OCI-LY1 (cell line): ENCODE measurements at regions not wholly inside any gene's neighbourhood (a gene's known extent, or its start where the extent isn't known, plus 50 kb on each side); places are given as distances from the start of the nearest gene placed in this dataset.

Experiments
- H2AFZ ChIP-seq: fragments of 200-600 bp; sonication (generic), shearing (Covaris generic); 2 replicates; pipeline ENCODE4 v1.6.0; 2014; ENCODE audit warnings: antibody characterized with exemption, mild to moderate bottlenecking, low read length
- H3F3A ChIP-seq: fragments of 200-600 bp; sonication (generic), shearing (Covaris generic); 2 replicates; pipeline ENCODE4 v1.6.0; 2014; ENCODE audit warnings: mild to moderate bottlenecking, antibody characterized with exemption, low read length, moderate library complexity; ENCODE audit not compliant: insufficient read depth
- H3K27ac ChIP-seq: fragments of 200-600 bp; sonication (generic); 2 replicates; pipeline ENCODE4 v1.5.1; 2014; ENCODE audit warnings: low read length, mixed run types, mild to moderate bottlenecking, low read depth; ENCODE audit not compliant: poor library complexity, severe bottlenecking
- H3K27me3 ChIP-seq: fragments of 200-600 bp; sonication (generic); 2 replicates; pipeline ENCODE4 v1.6.0; 2014; ENCODE audit warnings: antibody characterized with exemption, mild to moderate bottlenecking, low read length, moderate library complexity; ENCODE audit not compliant: insufficient read depth
- H3K36me3 ChIP-seq: fragments of 200-600 bp; sonication (generic); 2 replicates; pipeline ENCODE4 v1.6.1; 2014; ENCODE audit warnings: mild to moderate bottlenecking, antibody characterized with exemption, low read length, moderate library complexity, mixed read lengths; ENCODE audit not compliant: insufficient read depth
- H3K4me1 ChIP-seq: fragments of 200-600 bp; sonication (generic); 2 replicates; pipeline ENCODE4 v1.5.1; 2014; ENCODE audit warnings: mild to moderate bottlenecking, low read length, moderate library complexity; ENCODE audit not compliant: insufficient read depth, severe bottlenecking
- H3K4me2 ChIP-seq: fragments of 200-600 bp; sonication (generic), shearing (Covaris generic); 2 replicates; pipeline ENCODE4 v1.6.1; 2014; ENCODE audit warnings: low read length
- H3K4me3 ChIP-seq: fragments of 200-600 bp; sonication (generic); 2 replicates; pipeline ENCODE4 v1.5.1; 2014; ENCODE audit warnings: low read length, low read depth, mild to moderate bottlenecking, mixed read lengths; ENCODE audit not compliant: poor library complexity, severe bottlenecking
- H3K79me2 ChIP-seq: fragments of 200-600 bp; shearing (Covaris generic); 2 replicates; pipeline ENCODE4 v1.6.1; 2016; ENCODE audit warnings: mixed run types, low read length, mixed read lengths; ENCODE audit not compliant: insufficient read depth
- H3K9ac ChIP-seq: fragments of 200-600 bp; sonication (generic), shearing (Covaris generic); 2 replicates; pipeline ENCODE4 v1.6.1; 2014; ENCODE audit warnings: mild to moderate bottlenecking, low read length, mixed read lengths
- H3K9me2 ChIP-seq: fragments of 200-600 bp; sonication (generic), shearing (Covaris generic); 2 replicates; pipeline ENCODE4 v1.6.1; 2014; ENCODE audit warnings: low read depth, mild to moderate bottlenecking, low read length, mixed read lengths
- H3K9me3 ChIP-seq: fragments of 200-600 bp; shearing (Covaris generic); 2 replicates; pipeline ENCODE4 v1.6.1; 2014; ENCODE audit warnings: low read length, mixed read lengths
- H4K20me1 ChIP-seq: fragments of 200-600 bp; sonication (generic), shearing (Covaris generic); 2 replicates; pipeline ENCODE4 v1.6.0; 2016; ENCODE audit warnings: mild to moderate bottlenecking, low read length; ENCODE audit not compliant: insufficient read depth
- CTCF ChIP-seq: fragments of 200-600 bp; sonication (generic), shearing (Covaris generic); IDR thresholded peaks from 2 replicates; pipeline ENCODE4 v1.5.1; 2017; ENCODE audit warnings: mild to moderate bottlenecking, antibody characterized with exemption, low read length, moderate library complexity, mixed read lengths
- EZH2 ChIP-seq: fragments of 200-600 bp; sonication (generic), shearing (Covaris generic); IDR thresholded peaks from 2 replicates; pipeline ENCODE4 v1.8.0; 2017; ENCODE audit warnings: borderline replicate concordance, mixed run types, mild to moderate bottlenecking, antibody characterized with exemption, low read length, moderate library complexity, mixed read lengths

GRCh38 chr11:104523611-104524010 lies 359.7 kb upstream of the PDGFD start:
- Histone ChIP-seq H3K36me3 (no peaks in the 10 kb centered on the region), H2AFZ (no peak overlapping the region), H3K9me2 (no peaks in the 10 kb centered on the region), H3K4me2 (no peak overlapping the region), H3K79me2 (no peaks in the 10 kb centered on the region), H3K4me3 (no peak overlapping the region), H3K27ac (no peak overlapping the region), H3K9me3 (no peaks in the 10 kb centered on the region), H3K4me1 (no peaks in the 10 kb centered on the region), H4K20me1 (no peaks in the 10 kb centered on the region), H3K27me3 (no peaks in the 10 kb centered on the region), H3F3A (no peaks in the 10 kb centered on the region), H3K9ac (no peak overlapping the region)
- no peak for TF ChIP-seq EZH2
- no peak for TF ChIP-seq CTCF

- Histone ChIP-seq H3K4me2 (no peak overlapping the region), H3K9me2 (no peaks in the 10 kb centered on the region), H3K9ac (no peak overlapping the region), H3K4me3 (no peak overlapping the region), H3K4me1 (no peaks in the 10 kb centered on the region), H3K36me3 (no peaks in the 10 kb centered on the region), H3K9me3 (no peaks in the 10 kb centered on the region), H3K79me2 (no peaks in the 10 kb centered on the region), H4K20me1 (no peaks in the 10 kb centered on the region), H3F3A (no peaks in the 10 kb centered on the region), H3K27ac (no peak overlapping the region), H3K27me3 (no peaks in the 10 kb centered on the region), H2AFZ (no peak overlapping the region)
- TF ChIP-seq EZH2 (no peak), CTCF (no peak)
These were observed 358.7 kb upstream of the PDGFD start for GRCh38 chr11:104522650-104523049.

- no peak overlapping the region for H3K27ac ChIP-seq
- no peaks in the 10 kb centered on the region for H3K79me2 ChIP-seq
- H3K9ac ChIP-seq: no peak overlapping the region
- H3K9me3 ChIP-seq: no peaks in the 10 kb centered on the region
- no peaks in the 10 kb centered on the region for H3K9me2 ChIP-seq
- no peaks in the 10 kb centered on the region for H4K20me1 ChIP-seq
- TF ChIP-seq CTCF (no peak), EZH2 (no peak)
- H2AFZ ChIP-seq: no peak overlapping the region
- H3K4me1 ChIP-seq: no peaks in the 10 kb centered on the region
- no peak overlapping the region for H3K4me3 ChIP-seq
- no peaks in the 10 kb centered on the region for H3K27me3 ChIP-seq
- H3K36me3 ChIP-seq: no peaks in the 10 kb centered on the region
- no peak overlapping the region for H3K4me2 ChIP-seq
- H3F3A ChIP-seq: no peaks in the 10 kb centered on the region
These were observed 358.2 kb upstream of the PDGFD start for GRCh38 chr11:104522123-104522522.
